Right lobe of liver (tissue), 4 donors: ENCODE measurements at regions not wholly inside any gene's neighbourhood (a gene's known extent, or its start where the extent isn't known, plus 50 kb on each side); places are given as distances from the start of the nearest gene placed in this dataset.

Experiments used
- CTCF ChIP-seq, 4 donors: fragments of 200-600 bp in 3 of 4; fragments of 450-650 bp in 1 of 4; IDR thresholded peaks; one replicate each; pipeline versions ENCODE4 v1.5.1 to v1.8.0; 2016 to 2022; ENCODE audit warnings: antibody characterized with exemption in 4 of 4, mild to moderate bottlenecking in 2 of 4
- POLR2A ChIP-seq: fragments of 450-650 bp; IDR thresholded peaks from one replicate; pipeline ENCODE4 v1.6.1; 2017; ENCODE audit warnings: antibody characterized with exemption, mild to moderate bottlenecking
- donor health status: DM: no; HTN: no; CAD: no.
- donor health status: DM: no; HTN: no; CAD: no.
- donor health status: DM: no; HTN: yes; CAD: no.

- TF ChIP-seq CTCF (IDR thresholded peaks at IDR 0.05) (no peak), POLR2A (no peak)
These were observed 52.7 kb upstream of the CIBAR2 start for GRCh38 chr16:85164838-85165516.
